ENCODE measurements at regions not wholly inside any gene's neighbourhood (a gene's known extent, or its start where the extent isn't known, plus 50 kb on each side); places are given as distances from the start of the nearest gene placed in this dataset.

- Histone ChIP-seq H3K36me3 (no peaks in the 10 kb centered on the region), H3K4me1 (no peaks in the 10 kb centered on the region), H3K4me3 (no peak overlapping the region), H3K9me3 (no peaks in the 10 kb centered on the region), H3K27ac (no peak overlapping the region), H3K27me3 (no peaks in the 10 kb centered on the region)
- 75% methylated on average over 5 of the region's 5 CpGs for WGBS, 2 donors
- intact Hi-C loops (cut with DNase I): no loop called here
- TF ChIP-seq POLR2A (IDR thresholded peaks at IDR 0.05): no peak
- TF ChIP-seq CTCF (IDR thresholded peaks at IDR 0.05): no peak
- no peak for DNase-seq
Measured at GRCh38 chr4:156633847-156634246, 337.8 kb downstream of the PDGFC start.

DNA sequence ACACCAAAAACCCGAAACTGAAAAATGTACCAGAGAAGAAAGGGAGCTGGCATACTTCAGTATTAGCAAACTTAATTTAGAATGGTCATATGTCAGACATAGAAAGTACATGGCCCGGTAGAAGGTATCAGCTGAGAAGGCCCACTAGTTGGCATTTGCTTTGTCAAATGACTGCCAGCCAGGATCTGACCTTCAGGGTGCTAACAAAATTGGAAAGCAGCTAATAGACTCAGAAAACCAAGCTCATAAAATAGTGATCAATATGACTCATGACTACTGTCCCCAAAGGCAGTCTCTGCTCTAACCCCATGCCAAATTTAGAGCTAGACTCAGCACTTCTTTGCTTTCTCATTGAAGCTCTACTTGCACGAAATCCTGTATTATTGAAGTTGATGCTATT is 342.7 kb downstream of the PDGFC start:
- no peak for DNase-seq
- Histone ChIP-seq H3K27me3 (no peaks in the 10 kb centered on the region), H3K36me3 (no peaks in the 10 kb centered on the region), H3K4me3 (no peak overlapping the region), H3K27ac (no peak overlapping the region), H3K9me3 (peaks cover 0 to 5% (median 0%) of the 10 kb centered on the region in 3 donors), H3K4me1 (no peaks in the 10 kb centered on the region)
- intact Hi-C loops (cut with DNase I): no loop called here
- TF ChIP-seq POLR2A (IDR thresholded peaks at IDR 0.05) (no peak), CTCF (IDR thresholded peaks at IDR 0.05) (no peak)
- WGBS, 2 donors: 65 to 73% methylated on average over 3 of the region's 3 CpGs

GRCh38 chr4:156623376-156623775 is 348.2 kb downstream of the PDGFC start:
- Histone ChIP-seq H3K4me3 (no peak overlapping the region), H3K27me3 (no peaks in the 10 kb centered on the region), H3K4me1 (no peaks in the 10 kb centered on the region), H3K9me3 (peaks cover 0 to 5% (median 0%) of the 10 kb centered on the region in 3 donors), H3K27ac (no peak overlapping the region), H3K36me3 (no peaks in the 10 kb centered on the region)
- intact Hi-C loops (cut with DNase I): no loop called here
- 75 to 82% methylated on average over 2 to 3 of the region's 3 CpGs for WGBS, 2 donors
- TF ChIP-seq CTCF (IDR thresholded peaks at IDR 0.05): no peak
- no peak for TF ChIP-seq POLR2A (IDR thresholded peaks at IDR 0.05)
- DNase-seq: no peak

GRCh38 chr4:156620786-156621185 is 350.8 kb downstream of the PDGFC start:
- 58 to 75% methylated on average over 1 of the region's 1 CpG for WGBS, 2 donors
- Histone ChIP-seq H3K9me3 (no peaks in the 10 kb centered on the region), H3K36me3 (no peaks in the 10 kb centered on the region), H3K27ac (no peak overlapping the region), H3K27me3 (no peaks in the 10 kb centered on the region), H3K4me3 (no peak overlapping the region), H3K4me1 (no peaks in the 10 kb centered on the region)
- intact Hi-C loops (cut with DNase I): no loop called here
- TF ChIP-seq CTCF (IDR thresholded peaks at IDR 0.05) (no peak), POLR2A (IDR thresholded peaks at IDR 0.05) (no peak)
- DNase-seq: no peak

GRCh38 chr4:156619154-156619934 is 352.3 kb downstream of the PDGFC start:
- intact Hi-C loops (cut with DNase I): no loop called here
- WGBS, 2 donors: 50 to 87% methylated on average over 3 of the region's 3 CpGs

More at GRCh38 chr4:156619154-156619934, 352.3 kb downstream of the PDGFC start:
- no peaks in the 10 kb centered on the region for H3K27me3 ChIP-seq
- no peaks in the 10 kb centered on the region for H3K4me1 ChIP-seq
- H3K9me3 ChIP-seq: no peaks in the 10 kb centered on the region
- no peak for TF ChIP-seq POLR2A (IDR thresholded peaks at IDR 0.05)
- TF ChIP-seq CTCF (IDR thresholded peaks at IDR 0.05): no peak
- H3K27ac ChIP-seq: no peak overlapping the region
- H3K36me3 ChIP-seq: no peaks in the 10 kb centered on the region
- H3K4me3 ChIP-seq: no peak overlapping the region
- no peak for DNase-seq

Measured in esophagus squamous epithelium (tissue), 5 donors.